Stimulated activated naive CD8-positive, alpha-beta T cell treated with anti-CD3 and anti-CD28 coated beads, Interleukin-15, Interleukin-2, amounts not matched to agents 100 U/mL and 50 U/mL, for 24 hours (primary cell): ENCODE measurements at regions not wholly inside any gene's neighbourhood (a gene's known extent, or its start where the extent isn't known, plus 50 kb on each side); places are given as distances from the start of the nearest gene placed in this dataset.
"Not testable (repeated sequence)": the region's sequence is repeated elsewhere in the genome, so short reads cannot be mapped to it uniquely, and the experiment has no call there.

ENCODE experiments used
- ATAC-seq: fragments of 150-1000 bp; cut with Tn5 transposase; one replicate; pipeline ENCODE4 v1.10.0; 2021
- DNase-seq: peaks from one replicate; pipeline ENCODE4 v3.0.0; 2021

DNA sequence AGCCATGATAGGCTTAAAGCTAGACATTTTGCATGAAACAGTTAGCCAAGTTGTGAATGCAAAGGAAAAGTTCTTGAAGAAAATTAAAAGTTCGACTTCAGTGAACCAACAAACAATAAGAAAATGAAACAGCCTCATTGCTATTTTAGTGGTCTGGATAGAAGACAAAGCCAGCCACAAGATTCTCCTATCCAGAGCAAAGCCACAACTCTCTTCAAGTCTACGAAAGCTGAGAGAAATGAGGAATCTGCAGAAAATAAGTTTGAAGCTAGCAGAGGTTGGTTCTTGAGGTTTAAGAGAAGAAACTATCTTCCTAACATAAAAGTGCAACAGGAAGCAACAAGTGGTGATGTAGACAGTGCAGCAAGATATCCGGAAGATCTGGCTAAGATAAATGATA is 271.4 kb upstream of the GRM3 start:
- no peak for DNase-seq
- no peak for ATAC-seq

DNA sequence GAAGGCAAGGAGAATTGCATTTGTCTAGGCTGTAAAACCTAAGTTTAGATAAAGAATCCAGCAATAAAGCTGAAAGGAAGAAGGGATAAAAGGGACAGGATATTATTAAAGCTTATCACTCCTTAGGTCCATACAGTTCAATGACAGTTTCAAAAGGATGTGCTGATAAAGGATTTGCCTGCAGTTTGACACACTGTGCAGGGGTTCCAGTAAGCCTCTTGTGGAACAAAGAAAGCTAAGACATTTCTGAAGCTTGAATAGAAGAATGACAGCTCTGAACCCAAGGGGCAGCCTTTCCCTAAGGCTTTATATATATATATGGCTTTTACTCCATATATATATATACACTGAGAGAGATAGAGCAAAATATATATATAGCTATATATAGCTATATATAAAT is 276.8 kb upstream of the GRM3 start:
- ATAC-seq (no peak), DNase-seq (no peak)

DNA sequence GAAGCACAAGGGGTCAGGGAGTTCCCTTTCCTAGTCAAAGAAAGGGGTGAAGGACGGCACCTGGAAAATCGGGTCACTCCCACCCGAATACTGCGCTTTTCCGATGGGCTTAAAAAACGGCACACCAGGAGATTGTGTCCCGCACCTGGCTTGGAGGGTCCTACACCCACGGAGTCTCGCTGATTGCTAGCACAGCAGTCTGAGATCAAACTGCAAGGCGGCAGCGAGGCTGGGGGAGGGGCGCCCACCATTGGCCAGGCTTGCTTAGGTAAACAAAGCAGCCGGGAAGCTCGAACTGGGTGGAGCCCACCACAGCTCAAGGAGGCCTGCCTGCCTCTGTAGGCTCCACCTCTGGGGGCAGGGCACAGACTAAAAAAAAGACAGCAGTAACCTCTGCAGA is 303.3 kb upstream of the GRM3 start:
- ATAC-seq, DNase-seq: not testable (repeated sequence)

DNA sequence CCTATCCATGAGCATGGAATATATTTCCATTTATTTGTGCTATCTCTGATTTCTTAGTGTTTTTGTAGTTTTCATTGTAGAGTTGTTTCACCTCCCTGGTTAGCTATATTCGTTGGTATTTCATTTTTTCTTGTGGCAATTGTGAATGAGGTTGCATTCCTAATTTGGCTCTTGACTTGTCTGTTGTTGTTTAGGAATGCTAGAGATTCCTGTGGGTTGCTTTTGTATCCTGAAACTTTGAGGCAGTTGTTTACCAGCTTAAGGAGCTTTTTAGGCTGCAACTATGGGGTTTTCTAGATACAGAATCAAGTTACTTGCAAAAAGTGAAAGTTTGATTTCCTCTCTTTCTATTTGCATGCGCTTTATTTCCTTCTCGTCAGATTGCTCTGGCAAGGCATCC is 304.7 kb upstream of the GRM3 start:
- ATAC-seq, result no peak
- no peak for DNase-seq

DNA sequence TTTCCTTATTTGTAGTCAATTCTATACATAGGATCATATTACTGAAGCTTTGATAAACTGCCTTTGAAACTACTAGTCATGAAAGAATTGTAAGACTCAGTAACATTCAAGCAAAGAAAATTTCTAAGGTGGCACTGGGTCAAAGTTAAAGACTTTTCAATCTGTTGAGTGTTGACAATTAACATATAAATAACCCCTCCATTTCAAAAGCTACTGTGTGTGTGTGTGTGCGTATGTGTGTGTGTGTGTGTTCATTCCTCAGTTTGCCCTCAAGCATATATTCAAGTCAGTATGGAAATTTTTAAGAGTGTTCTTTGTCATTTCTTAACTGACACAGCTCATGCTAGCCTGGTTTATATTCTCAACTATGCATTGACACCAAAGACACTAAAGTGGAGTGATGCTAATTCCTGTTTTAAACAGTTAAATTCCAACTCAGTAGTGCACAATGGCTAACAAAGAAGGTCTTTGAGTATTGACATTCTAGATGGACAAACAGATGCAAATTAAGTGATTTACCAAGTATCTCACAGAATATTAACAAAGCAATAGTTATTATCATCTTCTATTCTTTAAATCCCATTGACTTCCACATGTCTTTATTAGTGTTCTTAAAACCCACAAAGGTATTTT is 314.8 kb upstream of the GRM3 start:
- no peak for ATAC-seq
- DNase-seq, result no peak

DNA sequence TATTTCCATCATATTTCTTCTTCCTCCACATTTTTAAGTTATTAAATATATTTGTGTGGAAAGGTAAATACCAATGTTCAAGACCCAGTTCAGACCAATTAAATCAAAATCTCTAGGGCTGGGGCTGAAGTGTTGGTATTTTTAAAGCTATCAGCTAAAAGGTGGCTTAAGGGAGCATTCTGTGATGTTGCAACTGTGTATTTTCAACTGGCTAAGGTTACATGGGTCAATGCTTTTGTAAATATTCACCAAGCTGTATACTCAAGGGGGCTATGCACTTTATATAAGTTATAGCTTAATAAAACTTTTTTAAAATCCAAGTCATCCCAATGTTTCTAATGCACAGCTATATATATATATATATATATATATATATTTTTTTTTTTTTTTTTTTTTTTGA is 316.9 kb upstream of the GRM3 start:
- ATAC-seq (no peak), DNase-seq (no peak)

DNA sequence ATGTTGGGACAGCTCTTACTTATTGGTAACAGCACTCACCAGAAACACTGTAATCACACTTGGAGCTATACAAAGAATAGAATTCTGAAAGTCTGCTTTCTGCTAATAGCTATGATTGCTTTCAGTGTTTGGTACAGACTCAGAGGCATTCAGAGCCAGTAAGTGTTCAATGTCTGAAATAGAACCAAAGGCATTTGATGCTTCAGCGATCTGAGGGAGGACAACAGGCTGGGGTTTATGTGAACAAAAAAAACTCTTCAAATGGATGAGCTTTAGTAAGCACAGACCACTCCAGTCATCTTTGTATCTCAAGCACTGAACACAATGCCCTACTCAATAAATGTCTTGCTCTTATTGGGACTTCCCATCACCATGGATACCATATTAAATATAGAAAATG is 322.8 kb upstream of the GRM3 start:
- DNase-seq (no peak), ATAC-seq (no peak)

DNA sequence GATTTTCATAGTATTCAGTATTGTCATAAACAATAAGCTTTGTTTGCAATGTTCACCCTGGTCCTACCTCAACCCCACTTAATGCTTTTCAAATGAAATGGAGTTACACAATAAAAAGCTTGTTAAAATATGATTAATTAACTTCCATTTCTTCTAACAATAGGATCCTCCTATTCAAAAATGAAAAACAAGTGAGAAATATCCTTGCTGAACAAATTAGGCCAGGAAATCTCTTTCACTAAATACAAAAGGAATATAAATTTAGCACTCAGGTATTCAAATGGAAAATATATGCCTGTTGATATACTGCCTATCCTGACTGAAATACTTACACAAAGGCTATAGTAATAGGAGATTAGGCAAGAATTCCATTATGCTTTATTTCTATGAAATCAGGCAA is 323.4 kb upstream of the GRM3 start:
- DNase-seq (no peak), ATAC-seq (no peak)

DNA sequence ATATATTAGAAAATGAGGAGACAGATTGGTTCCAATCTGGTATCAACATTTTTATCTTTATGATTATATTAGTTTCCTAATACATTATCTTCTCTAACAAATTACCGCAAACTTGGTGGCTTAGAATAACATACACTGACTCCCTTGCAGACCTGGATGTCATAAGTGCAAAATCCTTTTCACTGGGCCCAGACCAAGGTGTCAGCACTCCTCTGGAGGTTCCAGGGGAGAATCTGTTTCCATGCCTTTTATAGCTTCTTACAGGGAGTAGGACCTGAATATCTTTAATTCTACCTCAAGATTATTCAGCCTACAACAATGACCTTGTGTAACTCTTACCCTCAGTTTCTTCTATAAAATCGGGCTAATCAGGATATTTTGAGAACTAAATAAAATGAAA is 329.9 kb upstream of the GRM3 start:
- DNase-seq (no peak), ATAC-seq (no peak)

DNA sequence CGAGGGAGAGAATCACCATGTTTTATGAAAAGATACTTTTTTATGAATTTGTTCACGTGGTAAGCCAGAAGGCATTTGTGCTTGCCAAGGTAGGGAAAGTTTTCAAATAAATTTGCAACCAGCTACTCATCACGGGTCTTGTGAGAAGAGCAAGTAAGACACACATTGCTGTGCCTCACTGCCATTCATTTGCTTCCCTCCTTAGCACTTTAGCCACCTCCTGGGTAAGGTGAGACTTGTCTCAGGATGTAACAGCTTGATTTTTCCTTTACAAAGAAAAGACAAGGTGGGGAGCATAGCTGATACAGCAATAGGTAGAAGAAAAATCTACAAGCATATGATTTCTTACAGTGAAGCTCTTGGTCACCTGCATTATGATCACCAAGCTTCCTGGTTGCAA is 342.4 kb upstream of the GRM3 start:
- DNase-seq (no peak), ATAC-seq (no peak)

DNA sequence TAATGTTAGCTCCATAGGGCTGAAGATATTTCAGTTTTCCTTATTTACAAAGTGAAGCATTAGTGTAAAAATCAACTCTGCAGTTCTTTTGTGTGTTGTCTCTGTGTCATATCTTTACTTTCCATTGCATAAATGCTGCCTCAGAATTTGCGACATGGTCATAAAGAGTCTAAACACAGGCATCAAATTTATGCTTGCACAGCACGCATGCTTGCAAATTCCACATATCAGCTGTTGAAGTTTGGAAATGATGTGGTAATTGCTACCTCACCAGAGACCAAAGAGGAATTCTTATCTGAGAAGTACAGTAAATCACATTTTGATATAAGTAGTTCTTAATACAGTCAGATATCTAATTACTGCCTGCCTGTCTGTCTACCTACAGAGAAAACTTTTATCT is 348.2 kb upstream of the GRM3 start:
- ATAC-seq (no peak), DNase-seq (no peak)

DNA sequence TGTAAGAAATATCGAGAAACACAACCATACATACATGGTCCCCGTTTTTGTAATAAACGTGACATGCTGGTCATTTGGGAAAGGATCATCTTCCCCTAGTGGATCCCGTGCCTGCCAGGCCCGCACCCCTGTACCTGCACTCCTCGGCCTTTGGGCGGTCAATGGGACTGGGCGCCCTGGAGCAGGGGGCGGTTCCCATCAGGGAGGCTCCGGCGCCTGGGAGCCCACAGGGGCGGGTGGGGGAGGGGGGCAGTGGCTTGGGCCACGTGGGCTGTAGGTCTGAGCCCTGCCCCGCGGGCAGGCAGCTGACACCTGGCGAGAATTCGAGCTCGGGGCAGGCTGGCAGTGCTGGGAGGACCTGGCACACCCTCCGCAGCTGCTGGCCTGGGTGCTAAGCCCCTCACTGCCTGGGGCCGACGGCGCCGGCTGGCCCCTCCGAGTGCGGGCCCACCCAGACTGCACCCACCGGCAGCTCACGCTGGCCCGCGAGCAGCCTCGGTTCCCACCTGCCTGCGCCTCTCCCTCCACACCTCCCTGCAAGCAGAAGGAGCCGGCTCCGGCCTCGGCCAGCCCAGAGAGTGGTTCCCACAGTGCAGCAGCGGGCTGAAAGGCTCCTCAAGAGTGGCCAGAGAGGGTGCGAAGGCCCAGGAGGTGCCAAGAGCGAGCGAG is 361.6 kb upstream of the GRM3 start:
- ATAC-seq, result no peak
- DNase-seq, result no peak

DNA sequence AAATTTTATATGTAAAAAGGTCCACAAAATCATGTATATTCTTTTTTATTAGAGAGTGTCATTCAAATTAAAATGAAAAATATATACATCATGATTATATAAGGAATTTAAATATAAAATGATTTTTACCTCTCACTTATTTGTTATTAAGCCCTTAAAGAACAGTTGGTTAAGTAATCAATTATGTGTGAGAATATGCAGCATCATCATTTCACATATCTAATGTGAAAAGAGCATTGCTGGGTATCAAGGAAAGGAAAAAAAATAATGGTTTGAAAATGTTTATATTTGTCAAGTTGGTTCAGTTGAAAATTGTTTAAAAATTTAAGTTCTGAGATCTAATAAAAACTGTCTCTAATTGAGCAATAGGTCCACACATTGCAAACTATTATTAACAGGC is 363.6 kb upstream of the GRM3 start:
- DNase-seq (no peak), ATAC-seq (no peak)

DNA sequence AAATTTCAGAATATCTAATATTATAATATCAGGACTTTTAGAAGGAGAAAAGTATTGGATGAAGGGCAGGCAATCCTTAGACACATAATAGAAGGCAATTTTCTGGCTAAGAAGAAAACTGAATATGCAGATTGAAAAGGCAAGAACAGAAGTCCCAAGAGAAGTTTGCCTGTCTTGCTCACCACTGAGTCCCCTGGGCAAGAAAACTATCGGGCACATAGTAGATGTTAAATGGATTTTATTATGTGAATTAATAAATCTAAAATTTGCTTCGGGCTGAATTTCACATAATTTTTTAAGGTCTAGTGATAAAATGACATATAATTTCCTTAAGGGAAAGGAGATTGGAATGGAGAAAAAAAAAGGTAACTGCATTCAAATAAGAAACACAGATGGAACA is 380.9 kb upstream of the GRM3 start:
- ATAC-seq (no peak), DNase-seq (no peak)

DNA sequence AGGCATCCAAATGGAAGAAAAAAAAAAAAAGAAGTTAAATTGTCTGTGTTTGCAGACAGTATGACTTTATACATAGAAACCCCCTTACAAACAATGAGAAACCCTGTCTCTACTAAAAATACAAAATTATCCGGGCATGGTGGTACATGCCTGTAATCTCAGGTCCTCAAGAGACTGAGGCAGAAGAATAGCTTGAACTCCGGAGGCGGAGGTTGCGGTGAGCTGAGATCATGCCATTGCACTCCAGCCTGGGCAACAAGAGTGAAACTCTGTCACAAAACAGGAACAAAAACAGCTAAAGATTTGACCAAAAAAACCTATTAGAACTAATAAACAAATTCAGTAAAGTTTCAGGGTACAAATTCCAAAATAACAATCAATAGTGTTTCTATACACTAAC is 385.8 kb upstream of the GRM3 start:
- no peak for ATAC-seq
- DNase-seq, result no peak

DNA sequence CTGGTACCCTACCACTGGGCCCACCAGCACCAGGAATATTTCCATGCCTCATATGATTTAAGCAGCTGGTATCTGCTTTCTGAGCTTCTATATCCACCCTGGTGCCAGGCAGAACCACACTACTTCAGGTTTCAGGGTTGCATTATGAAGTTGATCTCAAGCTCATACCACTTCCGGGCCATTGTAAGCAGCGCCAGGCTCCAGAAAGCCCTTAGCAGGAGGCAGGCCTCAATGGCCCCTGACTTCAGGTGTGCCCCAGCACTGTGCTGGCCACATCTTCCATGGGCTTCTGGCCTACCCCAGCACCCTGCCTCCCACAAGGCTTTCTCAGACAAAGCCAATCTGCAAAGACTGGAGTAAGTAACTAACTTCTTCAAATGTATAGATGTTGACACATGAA is 391.3 kb upstream of the GRM3 start:
- ATAC-seq (no peak), DNase-seq (no peak)

DNA sequence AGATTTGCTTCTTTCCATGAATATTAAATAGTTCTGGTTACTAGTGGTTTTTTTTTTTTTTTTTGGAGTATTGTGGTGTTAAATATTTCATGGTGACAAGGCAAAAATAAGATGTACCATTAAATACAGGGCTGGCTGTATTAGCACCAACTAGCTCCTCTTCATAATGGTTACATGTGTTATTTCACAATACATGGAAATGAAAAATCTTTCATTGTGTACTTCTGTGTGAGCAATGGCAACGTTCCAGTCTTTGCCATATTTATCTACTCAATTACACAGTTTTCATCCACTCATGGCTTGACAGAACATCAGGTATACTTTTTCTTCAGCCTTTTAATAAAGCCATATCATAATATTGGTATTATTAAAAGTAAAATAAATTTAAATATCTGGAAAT is 394.7 kb upstream of the GRM3 start:
- ATAC-seq, result no peak
- DNase-seq, result no peak

DNA sequence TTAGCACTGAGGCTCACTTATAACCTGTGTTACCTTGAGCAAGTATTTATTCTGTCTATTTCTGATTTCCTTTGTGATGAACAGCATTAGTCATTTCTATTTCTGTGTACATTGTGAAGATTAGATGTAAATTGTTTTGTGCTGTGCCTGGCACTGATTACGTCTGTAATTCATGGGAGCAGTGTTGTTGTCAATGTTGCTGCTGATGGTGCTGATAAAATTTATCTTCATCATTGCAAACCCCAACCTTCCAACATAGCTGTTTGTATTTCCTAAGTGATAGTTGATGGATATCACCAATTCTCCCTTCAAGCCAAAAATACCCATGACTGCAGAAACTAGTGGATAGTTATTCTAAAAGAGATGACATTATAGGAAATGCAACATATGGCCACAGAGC is 400.5 kb upstream of the GRM3 start:
- ATAC-seq, result no peak
- no peak for DNase-seq

DNA sequence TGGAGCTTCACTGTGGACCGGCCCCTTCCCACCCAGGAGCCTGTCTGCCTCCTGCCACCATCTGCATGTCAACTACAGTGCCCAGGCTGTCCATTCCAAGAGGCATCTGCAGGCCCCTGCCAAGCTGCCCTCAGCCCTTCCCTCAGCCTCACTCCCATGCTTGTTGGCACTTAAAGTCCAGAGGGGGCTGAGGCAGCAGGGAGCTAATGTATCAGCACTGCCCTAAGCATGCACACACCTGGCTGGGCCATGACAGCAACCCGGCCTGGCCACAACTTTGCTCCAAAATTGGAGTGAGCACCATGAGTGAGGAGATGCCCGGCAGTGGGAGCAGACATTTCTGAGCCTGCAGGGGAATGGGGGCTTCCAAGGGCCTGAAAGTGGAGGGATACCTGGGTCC is 417.5 kb upstream of the GRM3 start:
- DNase-seq, result no peak

DNA sequence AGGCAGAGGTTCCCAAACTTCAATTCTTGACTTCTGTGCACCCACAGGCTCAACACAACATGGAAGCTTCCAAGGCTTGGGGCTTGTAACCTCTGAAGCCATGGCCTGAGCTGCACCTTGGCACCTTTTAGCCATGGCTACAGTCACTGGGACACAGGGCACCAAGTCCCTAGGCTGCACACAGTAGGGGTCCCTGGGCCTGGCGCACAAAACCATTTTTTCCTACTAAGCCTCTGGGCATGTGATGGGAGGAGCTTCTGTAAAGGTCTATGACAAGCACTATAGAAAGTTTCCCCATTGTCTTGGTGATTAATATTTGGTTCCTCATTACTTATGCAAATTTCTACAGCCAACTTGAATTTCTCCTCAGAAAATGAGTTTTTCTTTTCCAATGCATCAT is 420.9 kb upstream of the GRM3 start:
- DNase-seq (no peak), ATAC-seq (no peak)

More for the DNA sequence above, 417.5 kb upstream of the GRM3 start:
- ATAC-seq, result no peak

DNA sequence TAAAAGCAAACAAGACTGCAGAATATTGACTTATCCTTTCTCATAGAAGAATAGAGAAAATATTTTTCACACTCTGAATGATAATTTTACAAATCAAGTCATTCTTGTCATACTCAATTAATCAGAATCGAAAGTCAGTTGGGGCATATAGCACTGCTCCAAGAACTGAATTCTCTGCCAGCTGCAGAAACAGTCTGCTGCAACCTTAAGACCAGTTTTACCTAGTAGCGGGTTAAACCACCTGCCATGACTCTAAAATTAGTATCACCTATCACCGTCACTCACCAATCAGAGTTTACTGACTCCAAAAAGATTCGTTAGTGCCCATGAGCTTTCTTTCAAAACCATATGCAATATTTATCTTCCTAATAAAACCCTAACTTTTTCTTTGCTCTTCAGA is 429.0 kb upstream of the GRM3 start:
- no peak for ATAC-seq
- DNase-seq, result no peak

DNA sequence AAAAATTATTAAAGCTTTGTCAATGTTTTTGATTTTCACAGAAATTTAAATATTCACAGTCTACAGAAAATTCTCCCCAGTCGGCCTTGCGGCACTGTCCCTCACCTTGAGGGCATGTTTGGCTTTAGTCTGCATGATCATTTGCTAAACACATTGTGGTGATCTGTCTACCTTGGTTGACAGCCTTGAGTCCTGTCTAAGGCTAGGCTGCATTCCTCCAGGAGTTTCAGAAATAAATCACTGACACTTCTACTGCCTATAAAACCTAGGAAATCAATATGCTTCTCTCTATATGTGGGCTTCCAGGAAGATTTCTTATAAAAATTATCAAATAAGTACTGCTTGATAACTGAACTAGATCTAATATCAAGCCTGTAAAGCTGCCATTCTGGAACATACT is 430.7 kb upstream of the GRM3 start:
- DNase-seq, result no peak
- no peak for ATAC-seq

DNA sequence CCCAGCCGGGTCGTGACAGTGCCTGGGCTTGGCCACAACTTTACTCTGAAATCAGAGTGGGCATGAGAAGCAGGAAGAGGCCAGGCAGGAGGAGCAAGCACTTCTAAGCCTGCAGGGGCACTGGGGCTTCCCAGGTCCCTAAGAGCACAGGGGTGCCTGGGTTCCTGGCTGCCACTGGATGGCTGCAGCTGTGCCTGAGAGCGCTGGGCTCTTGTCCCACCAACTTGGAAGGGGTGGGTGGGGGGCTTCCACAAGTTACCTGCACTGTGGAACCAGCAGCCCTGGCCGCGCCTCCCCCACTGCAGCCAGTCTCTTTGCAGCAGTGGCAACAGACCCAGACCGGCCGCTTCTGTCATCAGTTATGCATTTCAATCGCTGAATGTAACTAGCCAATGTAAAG is 434.7 kb upstream of the GRM3 start:
- no peak for ATAC-seq
- no peak for DNase-seq

DNA sequence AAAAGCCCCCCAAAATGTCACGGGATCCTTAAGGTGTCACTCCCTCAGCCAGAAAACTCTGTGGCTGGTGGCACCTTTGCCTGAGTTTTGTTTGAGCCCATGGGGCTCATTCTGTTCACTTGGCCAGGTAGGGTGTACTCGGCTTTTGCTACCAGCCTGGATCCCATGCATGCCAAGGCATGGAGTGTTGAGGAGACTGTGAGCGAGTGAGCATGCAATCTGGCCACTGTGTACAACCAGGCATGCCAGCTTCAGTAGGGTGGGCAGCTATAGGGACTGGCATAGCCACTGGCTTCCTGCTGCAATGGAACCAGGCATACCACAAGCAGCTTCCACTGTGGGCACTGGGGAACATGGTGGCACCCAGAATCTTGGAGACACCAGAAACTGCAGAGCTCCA is 436.0 kb upstream of the GRM3 start:
- DNase-seq (no peak), ATAC-seq (no peak)

DNA sequence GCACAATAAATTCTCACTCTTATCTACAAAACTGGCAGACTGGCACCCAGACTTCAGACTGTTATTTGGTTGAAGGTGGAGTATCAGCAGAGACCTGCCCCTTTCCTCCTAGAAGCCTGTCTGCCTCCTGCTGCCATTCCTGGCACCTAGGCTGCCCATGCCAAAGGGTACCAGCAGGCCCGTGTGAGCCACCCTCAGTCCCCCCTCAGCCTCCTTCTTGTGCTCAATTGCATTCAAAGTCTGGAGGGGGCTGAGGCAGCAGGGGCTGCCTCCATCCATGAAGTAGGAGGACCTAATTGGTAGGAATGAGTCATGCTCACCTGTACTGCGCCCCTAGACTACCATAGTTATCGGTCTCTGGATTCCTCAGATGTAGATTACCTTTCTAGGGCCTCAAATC is 440.9 kb upstream of the GRM3 start:
- no peak for DNase-seq
- ATAC-seq, result no peak
